B cell (primary cell): ENCODE measurements at regions not wholly inside any gene's neighbourhood (a gene's known extent, or its start where the extent isn't known, plus 50 kb on each side); places are given as distances from the start of the nearest gene placed in this dataset.

ENCODE experiments used
- ATAC-seq: fragments of 200-7000 bp; cut with Tn5 transposase; one replicate; pipeline ENCODE4 v1.10.0; 2021; ENCODE audit warnings: low read depth, mild to moderate bottlenecking, moderate number of reproducible peaks, moderate library complexity
- CTCF ChIA-PET: fragments of 350-600 bp; sonication (Branson Sonifier 250); formaldehyde crosslinking; loops from one replicate; lab custom pipeline; 2021; ENCODE audit warnings: antibody characterized with exemption, inconsistent platforms; lab: Charles Lee
- POLR2A ChIA-PET: fragments of 350-600 bp; sonication (Branson Sonifier 250); formaldehyde crosslinking; loops from one replicate; lab custom pipeline; 2021; ENCODE audit warnings: antibody characterized with exemption; lab: Charles Lee
- DNase-seq: peaks from one replicate; pipeline ENCODE4 v3.0.0; 2013
- H2AFZ ChIP-seq: 2 replicates; pipeline ENCODE4 v1.6.1; 2012; ENCODE audit warnings: mild to moderate bottlenecking, low read depth, low read length; ENCODE audit not compliant: insufficient read depth, poor library complexity, severe bottlenecking
- H3K27ac ChIP-seq, 2 donors: 1 replicate in 1 of 2; 2 replicates in 1 of 2; pipeline ENCODE4 v1.5.1; 2012 to 2013; ENCODE audit warnings: low read length in 2 of 2, mild to moderate bottlenecking in 2 of 2, moderate library complexity in 1 of 2
- H3K27me3 ChIP-seq, 4 experiments: fragments of 200-600 bp in 1 of 4; sonication (generic) in 1 of 4; replicated peaks in 1 of 4; 1 replicate in 2 of 4; 2 replicates in 2 of 4; pipeline versions ENCODE4 v1.6.1 to v1.7.0; 2013 to 2016; ENCODE audit warnings: low read length in 3 of 4, mild to moderate bottlenecking in 2 of 4, mixed read lengths in 1 of 4, moderate library complexity in 1 of 4; ENCODE audit not compliant: insufficient read depth in 4 of 4, control insufficient read depth in 3 of 4; ENCODE audit errors: control extremely low read depth in 1 of 4
- H3K36me3 ChIP-seq, 2 experiments: replicated peaks in 1 of 2; 1 replicate in 1 of 2; 2 replicates in 1 of 2; pipeline versions ENCODE4 v1.6.1 to v1.7.1; 2013; ENCODE audit warnings: low read length in 1 of 2; ENCODE audit not compliant: insufficient read depth in 2 of 2, control insufficient read depth in 1 of 2; ENCODE audit errors: control extremely low read depth in 1 of 2, extremely low read depth in 1 of 2
- H3K4me1 ChIP-seq, 2 donors: fragments of 200-600 bp in 1 of 2; sonication (generic) in 1 of 2; 1 replicate in 1 of 2; 2 replicates in 1 of 2; pipeline versions ENCODE4 v1.5.1 to v1.6.1; 2013 to 2017; ENCODE audit warnings: low read length in 2 of 2; ENCODE audit not compliant: control insufficient read depth in 2 of 2, insufficient read depth in 2 of 2
- H3K4me2 ChIP-seq: replicated peaks from 2 replicates; pipeline ENCODE3; 2012; ENCODE audit warnings: mild to moderate bottlenecking, low read depth, low read length; ENCODE audit not compliant: poor library complexity, severe bottlenecking
- H3K4me3 ChIP-seq, 5 experiments: fragments of 200-600 bp in 1 of 5; sonication (generic) in 1 of 5; 1 replicate in 3 of 5; 2 replicates in 2 of 5; pipeline versions ENCODE4 v1.5.1 to v1.7.0; 2011 to 2016; ENCODE audit warnings: low read length in 4 of 5, mild to moderate bottlenecking in 4 of 5, low read depth in 2 of 5, control low read depth in 1 of 5, moderate library complexity in 1 of 5; ENCODE audit not compliant: insufficient read depth in 1 of 5; ENCODE audit errors: control extremely low read depth in 1 of 5, extremely low read depth in 1 of 5
- H3K79me2 ChIP-seq: fragments of 200-600 bp; sonication (generic); one replicate; pipeline ENCODE4 v1.6.0; 2016; ENCODE audit warnings: low read length; ENCODE audit not compliant: control insufficient read depth, insufficient read depth
- H3K9ac ChIP-seq: fragments of 200-600 bp; sonication (generic); 2 replicates; pipeline ENCODE4 v1.6.1; 2017; ENCODE audit warnings: mild to moderate bottlenecking, low read length, moderate library complexity
- H3K9me3 ChIP-seq, 3 donors: one replicate each; pipeline versions ENCODE4 v1.6.1 to v1.7.1; 2013; ENCODE audit warnings: low read length in 2 of 3; ENCODE audit not compliant: control insufficient read depth in 2 of 3, insufficient read depth in 1 of 3; ENCODE audit errors: control extremely low read depth in 1 of 3
- H4K20me1 ChIP-seq: 2 replicates; pipeline ENCODE4 v1.6.0; 2012; ENCODE audit warnings: mild to moderate bottlenecking, low read length; ENCODE audit not compliant: insufficient read depth, control insufficient read depth, poor library complexity, severe bottlenecking
- H3K27ac Mint-ChIP-seq: one replicate; pipeline ENCODE4 v1.8.0; 2021; ENCODE audit warnings: mixed read lengths
- H3K27me3 Mint-ChIP-seq: one replicate; pipeline ENCODE4 v1.8.0; 2021; ENCODE audit warnings: mixed read lengths
- H3K4me1 Mint-ChIP-seq: one replicate; pipeline ENCODE4 v1.8.0; 2021; ENCODE audit warnings: mixed read lengths
- H3K4me3 Mint-ChIP-seq: one replicate; pipeline ENCODE4 v1.8.0; 2021; ENCODE audit warnings: mixed read lengths
- H3K9me3 Mint-ChIP-seq: one replicate; pipeline ENCODE4 v1.8.0; 2022; ENCODE audit warnings: mixed read lengths; ENCODE audit not compliant: insufficient read depth
- CTCF ChIP-seq: fragments of 200-600 bp; IDR thresholded peaks from one replicate; pipeline ENCODE4 v1.8.0; 2022; ENCODE audit warnings: antibody characterized with exemption, mild to moderate bottlenecking
- EZH2 ChIP-seq: IDR thresholded peaks from 2 replicates; pipeline ENCODE4 v1.6.1; 2012; ENCODE audit warnings: borderline replicate concordance, low read depth, mild to moderate bottlenecking, moderate library complexity, low read length; ENCODE audit not compliant: insufficient read depth, poor library complexity, severe bottlenecking
- whole genome bisulfite sequencing: methylation state at CpG from one replicate; pipeline ENCODE4 v1.1.5; 2013; ENCODE audit warnings: missing lambda C conversion rate; ENCODE audit not compliant: insufficient coverage; 5-methylcytosine and 5-hydroxymethylcytosine counted together
- intact Hi-C: fragments of 100-400 bp; cut with micrococcal nuclease; formaldehyde crosslinking; loops from one replicate; pipeline ENCODE4 v1.10.0; 2022

GRCh38 chr2:71791501-71792135, 338.3 kb downstream of the DYSF start:
- H3K27me3 ChIP-seq, result no peaks in the 10 kb centered on the region
- DNase-seq, result no peak
- no peak overlapping the region for H2AFZ ChIP-seq
- no peak overlapping the region for H3K4me3 Mint-ChIP-seq
- H3K4me1 ChIP-seq, result no peaks in the 10 kb centered on the region
- POLR2A ChIA-PET, result no interaction called here
- no peak overlapping the region for H3K9ac ChIP-seq
- H3K27me3 Mint-ChIP-seq, result no peaks in the 10 kb centered on the region
- no peak overlapping the region for H3K4me2 ChIP-seq
- H3K9me3 Mint-ChIP-seq, result no peaks in the 10 kb centered on the region
- CTCF ChIA-PET, result no interaction called here
- no peak overlapping the region for H3K27ac ChIP-seq
- intact Hi-C loops, result no loop called here
- no peaks in the 10 kb centered on the region for H3K9me3 ChIP-seq
- TF ChIP-seq EZH2 (no peak), CTCF (no peak)
- H3K79me2 ChIP-seq, result no peaks in the 10 kb centered on the region
- WGBS, result 89% methylated on average over 14 of the region's 14 CpGs
- no peaks in the 10 kb centered on the region for H3K36me3 ChIP-seq
- no peaks in the 10 kb centered on the region for H4K20me1 ChIP-seq
- H3K4me1 Mint-ChIP-seq, result no peaks in the 10 kb centered on the region
- H3K4me3 ChIP-seq, result no peak overlapping the region
- no peak overlapping the region for H3K27ac Mint-ChIP-seq
- no peak for ATAC-seq

- Histone ChIP-seq H3K9me3 (no peaks in the 10 kb centered on the region), H3K4me2 (no peak overlapping the region), H3K4me3 (no peak overlapping the region), H4K20me1 (no peaks in the 10 kb centered on the region), H3K27me3 (no peaks in the 10 kb centered on the region), H3K27ac (no peak overlapping the region), H3K9ac (no peak overlapping the region), H3K79me2 (no peaks in the 10 kb centered on the region), H3K4me1 (no peaks in the 10 kb centered on the region), H3K36me3 (no peaks in the 10 kb centered on the region), H2AFZ (no peak overlapping the region)
- no peak for TF ChIP-seq CTCF
- TF ChIP-seq EZH2, result no peak
- WGBS, result 95% methylated on average over 2 of the region's 2 CpGs
- no peak for DNase-seq
- peaks cover 1% of the 10 kb centered on the region for H3K27me3 Mint-ChIP-seq
- intact Hi-C loops, result no loop called here
- H3K4me3 Mint-ChIP-seq, result no peak overlapping the region
- ATAC-seq, result no peak
- ChIA-PET POLR2A (no interaction called here), CTCF (no interaction called here)
- H3K9me3 Mint-ChIP-seq, result no peaks in the 10 kb centered on the region
- no peaks in the 10 kb centered on the region for H3K4me1 Mint-ChIP-seq
- H3K27ac Mint-ChIP-seq, result no peak overlapping the region
Measured at GRCh38 chr2:71791061-71791450, 337.7 kb downstream of the DYSF start.
